H9 (cell line): ENCODE measurements at regions not wholly inside any gene's neighbourhood (a gene's known extent, or its start where the extent isn't known, plus 50 kb on each side); places are given as distances from the start of the nearest gene placed in this dataset.

Experiments
- DNase-seq: peaks from one replicate; pipeline ENCODE4 v3.0.0-alpha.2; 2017
- H2AFZ ChIP-seq: one replicate; pipeline ENCODE4 v1.6.1; 2013; ENCODE audit warnings: mild to moderate bottlenecking, low read length, control low read depth, moderate library complexity
- H2AK5ac ChIP-seq: 2 replicates; pipeline ENCODE4 v1.6.1; 2013; ENCODE audit warnings: low read length, control low read depth, mixed read lengths; ENCODE audit not compliant: insufficient read length
- H2BK120ac ChIP-seq: one replicate; pipeline ENCODE4 v1.6.1; 2013; ENCODE audit warnings: low read depth, mild to moderate bottlenecking, low read length, control low read depth, inconsistent platforms; ENCODE audit not compliant: poor library complexity, severe bottlenecking
- H2BK12ac ChIP-seq: 2 replicates; pipeline ENCODE4 v1.6.1; 2013; ENCODE audit warnings: low read length, control low read depth, mixed read lengths, low read depth; ENCODE audit not compliant: insufficient read length
- H2BK15ac ChIP-seq: 2 replicates; pipeline ENCODE4 v1.6.1; 2013; ENCODE audit warnings: low read depth, low read length, control low read depth
- H2BK20ac ChIP-seq: one replicate; pipeline ENCODE4 v1.6.1; 2013; ENCODE audit warnings: low read depth, mild to moderate bottlenecking, low read length, control low read depth, inconsistent platforms; ENCODE audit not compliant: poor library complexity, severe bottlenecking
- H2BK5ac ChIP-seq: 2 replicates; pipeline ENCODE4 v1.6.1; 2013; ENCODE audit warnings: low read length, control low read depth, mixed read lengths; ENCODE audit not compliant: insufficient read length
- H3K14ac ChIP-seq: 2 replicates; pipeline ENCODE4 v1.6.1; 2013; ENCODE audit warnings: low read length, control low read depth; ENCODE audit not compliant: insufficient read depth
- H3K18ac ChIP-seq: 2 replicates; pipeline ENCODE4 v1.6.1; 2013; ENCODE audit warnings: low read depth, mild to moderate bottlenecking, mixed read lengths, low read length, control low read depth; ENCODE audit not compliant: insufficient read length
- H3K23ac ChIP-seq: 2 replicates; pipeline ENCODE4 v1.6.1; 2013; ENCODE audit warnings: low read length, control low read depth, mixed read lengths, low read depth; ENCODE audit not compliant: insufficient read length
- H3K23me2 ChIP-seq: 2 replicates; pipeline ENCODE4 v1.6.1; 2013; ENCODE audit warnings: low read depth, mild to moderate bottlenecking, mixed read lengths, low read length, control low read depth; ENCODE audit not compliant: insufficient read length, poor library complexity, severe bottlenecking
- H3K27ac ChIP-seq: 2 replicates; pipeline ENCODE4 v1.5.1; 2013; ENCODE audit warnings: low read length, control low read depth, mixed read lengths, low read depth; ENCODE audit not compliant: insufficient read length
- H3K27me3 ChIP-seq: 2 replicates; pipeline ENCODE4 v1.6.1; 2013; ENCODE audit warnings: low read length, control low read depth, inconsistent platforms; ENCODE audit not compliant: insufficient read depth
- H3K4ac ChIP-seq: 2 replicates; pipeline ENCODE4 v1.6.1; 2013; ENCODE audit warnings: low read depth, mild to moderate bottlenecking, control low read depth, inconsistent platforms, low read length, moderate library complexity
- H3K4me1 ChIP-seq: 2 replicates; pipeline ENCODE4 v1.6.1; 2013; ENCODE audit warnings: low read length, control low read depth, inconsistent platforms; ENCODE audit not compliant: insufficient read depth
- H3K4me2 ChIP-seq: 2 replicates; pipeline ENCODE4 v1.6.1; 2013; ENCODE audit warnings: low read length, control low read depth, mixed read lengths; ENCODE audit not compliant: insufficient read length, insufficient read depth
- H3K56ac ChIP-seq: 2 replicates; pipeline ENCODE4 v1.6.1; 2013; ENCODE audit warnings: low read depth, mild to moderate bottlenecking, mixed read lengths, low read length, control low read depth; ENCODE audit not compliant: insufficient read length
- H3K79me1 ChIP-seq: 2 replicates; pipeline ENCODE4 v1.6.1; 2013; ENCODE audit warnings: low read depth, mild to moderate bottlenecking, moderate library complexity, low read length, control low read depth, inconsistent platforms; ENCODE audit not compliant: insufficient read depth, poor library complexity, severe bottlenecking
- H3K79me2 ChIP-seq: 2 replicates; pipeline ENCODE4 v1.6.1; 2013; ENCODE audit warnings: low read length, control low read depth, inconsistent platforms; ENCODE audit not compliant: insufficient read depth
- H3K9ac ChIP-seq: 2 replicates; pipeline ENCODE4 v1.6.1; 2013; ENCODE audit warnings: low read length, control low read depth, mixed read lengths; ENCODE audit not compliant: insufficient read length; ENCODE audit errors: extremely low read depth
- H3K9me3 ChIP-seq: one replicate; pipeline ENCODE4 v1.6.1; 2013; ENCODE audit warnings: low read depth, low read length, inconsistent platforms; ENCODE audit not compliant: control insufficient read depth
- H3T11ph ChIP-seq: one replicate; pipeline ENCODE4 v1.6.1; 2013; ENCODE audit warnings: mild to moderate bottlenecking, low read length, control low read depth, inconsistent platforms
- H4K20me1 ChIP-seq: one replicate; pipeline ENCODE4 v1.6.1; 2013; ENCODE audit not compliant: control insufficient read depth, insufficient read length, insufficient read depth
- H4K5ac ChIP-seq: 2 replicates; pipeline ENCODE4 v1.6.1; 2013; ENCODE audit warnings: low read depth, mild to moderate bottlenecking, mixed read lengths, low read length, control low read depth; ENCODE audit not compliant: insufficient read length
- H4K8ac ChIP-seq: replicated peaks from 2 replicates; pipeline ENCODE4 v1.6.1; 2013; ENCODE audit warnings: low read length, control low read depth, mixed read lengths, low read depth; ENCODE audit not compliant: insufficient read length
- H4K91ac ChIP-seq: 2 replicates; pipeline ENCODE4 v1.6.1; 2013; ENCODE audit warnings: low read depth, mild to moderate bottlenecking, moderate library complexity, mixed read lengths, low read length, control low read depth; ENCODE audit not compliant: insufficient read length
- H3K27ac Mint-ChIP-seq, 3 experiments: 2 replicates in 2 of 3; 3 replicates in 1 of 3; pipeline ENCODE4 v1.8.0; 2020 to 2021; ENCODE audit warnings: mixed read lengths in 3 of 3, mild to moderate bottlenecking in 1 of 3, moderate library complexity in 1 of 3
- H3K27me3 Mint-ChIP-seq: 2 replicates; pipeline ENCODE4 v1.8.0; 2021; ENCODE audit warnings: low read depth, mild to moderate bottlenecking, moderate library complexity, mixed read lengths
- H3K36me3 Mint-ChIP-seq, 3 experiments: 2 replicates in 2 of 3; 3 replicates in 1 of 3; pipeline ENCODE4 v1.8.0; 2020 to 2021; ENCODE audit warnings: low read depth in 3 of 3, mixed read lengths in 3 of 3; ENCODE audit not compliant: insufficient read depth in 1 of 3
- H3K4me1 Mint-ChIP-seq, 2 experiments: 2 replicates each; pipeline ENCODE4 v1.8.0; 2020; ENCODE audit warnings: mixed read lengths in 2 of 2
- H3K4me3 Mint-ChIP-seq, 2 experiments: 2 replicates in 1 of 2; 3 replicates in 1 of 2; pipeline ENCODE4 v1.8.0; 2020 to 2021; ENCODE audit warnings: mild to moderate bottlenecking in 2 of 2, mixed read lengths in 2 of 2, moderate library complexity in 1 of 2
- H3K9me3 Mint-ChIP-seq, 2 experiments: 2 replicates in 1 of 2; 3 replicates in 1 of 2; pipeline ENCODE4 v1.8.0; 2020; ENCODE audit warnings: mild to moderate bottlenecking in 2 of 2, mixed read lengths in 2 of 2, moderate library complexity in 1 of 2
- CTCF ChIP-seq: fragments of 200-600 bp; sonication (generic); conservative IDR thresholded peaks from 3 replicates; pipeline ENCODE4 v1.8.0; 2021; ENCODE audit warnings: antibody characterized with exemption, mild to moderate bottlenecking
- WGBS: extraction: QIAGEN DNeasy Blood & Tissue Kit; methylation state at CpG from one replicate; pipeline ENCODE4 v1.1.7; 2013; ENCODE audit warnings: missing lambda C conversion rate, low lambda C conversion rate, mixed read lengths; ENCODE audit not compliant: insufficient read length; ENCODE audit errors: extremely low coverage; 5-methylcytosine and 5-hydroxymethylcytosine counted together

- no peak overlapping the region for H3K4me2 ChIP-seq
- H3K9me3 ChIP-seq = no peaks in the 10 kb centered on the region
- no peak overlapping the region for H3K14ac ChIP-seq
- no peak overlapping the region for H2BK120ac ChIP-seq
- Mint-ChIP-seq H3K36me3 (no peaks in the 10 kb centered on the region), H3K9me3 (no peaks in the 10 kb centered on the region), H3K27me3 (no peaks in the 10 kb centered on the region), H3K4me1 (no peaks in the 10 kb centered on the region), H3K27ac (no peak overlapping the region), H3K4me3 (no peak overlapping the region)
- H3K56ac ChIP-seq = no peak overlapping the region
- H3K79me2 ChIP-seq = no peaks in the 10 kb centered on the region
- H3K4ac ChIP-seq = no peak overlapping the region
- H3K18ac ChIP-seq = no peak overlapping the region
- no peak overlapping the region for H4K8ac ChIP-seq
- no peak overlapping the region for H4K5ac ChIP-seq
- H2BK15ac ChIP-seq = no peak overlapping the region
- H3T11ph ChIP-seq = no peak overlapping the region
- H3K23ac ChIP-seq = no peak overlapping the region
- DNase-seq = no peak
- H4K20me1 ChIP-seq = no peaks in the 10 kb centered on the region
- H3K27me3 ChIP-seq = no peaks in the 10 kb centered on the region
- no peaks in the 10 kb centered on the region for H3K79me1 ChIP-seq
- no peak overlapping the region for H4K91ac ChIP-seq
- H3K9ac ChIP-seq = no peak overlapping the region
- H2BK12ac ChIP-seq = no peak overlapping the region
- H3K23me2 ChIP-seq = no peaks in the 10 kb centered on the region
- no peak overlapping the region for H2AK5ac ChIP-seq
- H2BK20ac ChIP-seq = no peak overlapping the region
- H2BK5ac ChIP-seq = no peak overlapping the region
- no peaks in the 10 kb centered on the region for H3K4me1 ChIP-seq
- TF ChIP-seq CTCF = no peak
- WGBS = no CpG with 5 or more reads among the region's 2 CpGs
- no peak overlapping the region for H3K27ac ChIP-seq
- H2AFZ ChIP-seq = no peak overlapping the region
Observed at GRCh38 chr2:192773044-192773443, 578.3 kb upstream of the TMEFF2 start.
